ENCODE measurements at regions not wholly inside any gene's neighbourhood (a gene's known extent, or its start where the extent isn't known, plus 50 kb on each side); places are given as distances from the start of the nearest gene placed in this dataset.

- Histone ChIP-seq H3K4me1 (no peaks in the 10 kb centered on the region), H3K4me3 (no peak overlapping the region), H3K9me3 (peaks cover 9% of the 10 kb centered on the region), H3K27me3 (ENCODE audit: low read depth) (no peaks in the 10 kb centered on the region), H3K27ac (no peak overlapping the region), H3K36me3 (no peaks in the 10 kb centered on the region)
- TF ChIP-seq CTCF (IDR thresholded peaks at IDR 0.05), result no peak
- ATAC-seq (no peak), DNase-seq (no peak)
- intact Hi-C loops (cut with DNase I), result no loop called here
These were observed 1463.4 kb upstream of the PCDH20 start for GRCh38 chr13:62879071-62879470.

GRCh38 chr13:62875118-62875640, 1459.5 kb upstream of the PCDH20 start:
- H3K36me3 ChIP-seq, result no peaks in the 10 kb centered on the region
- DNase-seq (no peak), ATAC-seq (no peak)
- H3K4me3 ChIP-seq, result no peak overlapping the region
- no peak for TF ChIP-seq CTCF (IDR thresholded peaks at IDR 0.05)
- H3K4me1 ChIP-seq, result no peaks in the 10 kb centered on the region
- intact Hi-C loops (cut with DNase I), result no loop called here
- H3K27ac ChIP-seq, result no peak overlapping the region
- H3K27me3 ChIP-seq (ENCODE audit: low read depth), result no peaks in the 10 kb centered on the region
- H3K9me3 ChIP-seq, result peaks cover 3% of the 10 kb centered on the region

GRCh38 chr13:62850331-62850730, 1434.7 kb upstream of the PCDH20 start:
- DNase-seq, result no peak
- no peaks in the 10 kb centered on the region for H3K36me3 ChIP-seq
- no peak overlapping the region for H3K4me3 ChIP-seq
- H3K27me3 ChIP-seq (ENCODE audit: low read depth), result no peaks in the 10 kb centered on the region
- H3K27ac ChIP-seq, result no peak overlapping the region
- no peaks in the 10 kb centered on the region for H3K4me1 ChIP-seq
- intact Hi-C loops (cut with DNase I), result no loop called here
- no peaks in the 10 kb centered on the region for H3K9me3 ChIP-seq
- no peak for TF ChIP-seq CTCF (IDR thresholded peaks at IDR 0.05)
- no peak for ATAC-seq

GRCh38 chr13:62847520-62847919, 1431.9 kb upstream of the PCDH20 start:
- DNase-seq (no peak), ATAC-seq (no peak)
- H3K4me3 ChIP-seq, result no peak overlapping the region
- no peaks in the 10 kb centered on the region for H3K4me1 ChIP-seq
- no peaks in the 10 kb centered on the region for H3K9me3 ChIP-seq
- H3K27ac ChIP-seq, result no peak overlapping the region
- H3K36me3 ChIP-seq, result no peaks in the 10 kb centered on the region
- no peak for TF ChIP-seq CTCF (IDR thresholded peaks at IDR 0.05)
- intact Hi-C loops (cut with DNase I), result no loop called here
- H3K27me3 ChIP-seq (ENCODE audit: low read depth), result no peaks in the 10 kb centered on the region

GRCh38 chr13:62846302-62846701, 1430.7 kb upstream of the PCDH20 start:
- Histone ChIP-seq H3K36me3 (no peaks in the 10 kb centered on the region), H3K4me3 (no peak overlapping the region), H3K4me1 (no peaks in the 10 kb centered on the region), H3K27ac (no peak overlapping the region), H3K27me3 (ENCODE audit: low read depth) (no peaks in the 10 kb centered on the region), H3K9me3 (no peaks in the 10 kb centered on the region)
- intact Hi-C loops (cut with DNase I), result no loop called here
- ATAC-seq (no peak), DNase-seq (no peak)
- TF ChIP-seq CTCF (IDR thresholded peaks at IDR 0.05), result no peak

GRCh38 chr13:62839338-62839737, 1423.7 kb upstream of the PCDH20 start:
- intact Hi-C loops (cut with DNase I), result no loop called here
- DNase-seq, result no peak
- no peak for TF ChIP-seq CTCF (IDR thresholded peaks at IDR 0.05)
- no peak overlapping the region for H3K27ac ChIP-seq
- no peak overlapping the region for H3K4me3 ChIP-seq
- no peaks in the 10 kb centered on the region for H3K9me3 ChIP-seq
- no peaks in the 10 kb centered on the region for H3K27me3 ChIP-seq (ENCODE audit: low read depth)
- ATAC-seq, result no peak
- H3K4me1 ChIP-seq, result no peaks in the 10 kb centered on the region
- H3K36me3 ChIP-seq, result no peaks in the 10 kb centered on the region

Measured in lower lobe of right lung (tissue), 2 donors.